Left ventricle myocardium inferior (tissue), 1 donor: ENCODE measurements at regions not wholly inside any gene's neighbourhood (a gene's known extent, or its start where the extent isn't known, plus 50 kb on each side); places are given as distances from the start of the nearest gene placed in this dataset.

Source experiments
- DNase-seq: peaks from one replicate; pipeline ENCODE4 v3.0.0-alpha.2; 2020
- H3K27ac ChIP-seq: fragments of 200-600 bp; replicated peaks from 2 replicates; pipeline ENCODE4 v1.8.0; 2021
- H3K27me3 ChIP-seq: fragments of 200-600 bp; 2 replicates; pipeline ENCODE4 v1.8.0; 2021; ENCODE audit warnings: low read depth
- H3K36me3 ChIP-seq: fragments of 200-600 bp; 2 replicates; pipeline ENCODE4 v1.8.0; 2021
- H3K4me1 ChIP-seq: fragments of 200-600 bp; 2 replicates; pipeline ENCODE4 v1.8.0; 2021
- H3K4me3 ChIP-seq: fragments of 200-600 bp; 2 replicates; pipeline ENCODE4 v1.8.0; 2021; ENCODE audit warnings: mild to moderate bottlenecking, moderate library complexity
- H3K9me3 ChIP-seq: fragments of 200-600 bp; replicated peaks from 2 replicates; pipeline ENCODE4 v1.8.0; 2021
- intact Hi-C: fragments of 100-400 bp; cut with micrococcal nuclease; formaldehyde crosslinking; loops from one replicate; pipeline ENCODE4 v1.11.0; 2022
- TF ChIP-seq, protein P1 (sequence below): fragments of 200-600 bp; IDR thresholded peaks from 2 replicates; pipeline ENCODE4 v1.8.0; 2021; ENCODE audit warnings: antibody characterized with exemption, mild to moderate bottlenecking, borderline replicate concordance
- donor health status: DM: no; HTN: yes; CAD: no; lungs with severe emphysema.

DNA sequence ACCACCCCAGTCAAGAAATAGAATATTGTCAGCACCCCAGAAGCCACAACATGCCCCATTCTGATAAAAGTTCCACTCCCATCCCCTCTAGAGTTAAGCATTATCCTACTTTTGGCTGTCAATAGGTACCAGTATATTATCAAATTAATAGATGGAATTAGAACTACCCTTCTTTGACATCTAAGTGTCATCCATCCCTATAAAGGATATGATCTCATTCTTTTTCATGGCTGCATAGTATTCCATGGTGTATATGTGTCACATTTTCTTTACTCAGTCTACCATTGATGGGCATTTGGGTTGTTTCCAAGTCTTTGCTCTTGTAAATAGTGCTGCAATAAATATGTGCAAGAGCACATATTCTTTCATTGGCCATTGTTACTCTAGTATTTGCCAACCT lies 246.2 kb downstream of the SEC23A start:
- Histone ChIP-seq H3K4me3 (no peak overlapping the region), H3K27me3 (no peaks in the 10 kb centered on the region), H3K4me1 (no peaks in the 10 kb centered on the region), H3K9me3 (peaks cover 9% of the 10 kb centered on the region), H3K36me3 (no peaks in the 10 kb centered on the region), H3K27ac (no peak overlapping the region)
- intact Hi-C loops = no loop called here
- no peak for DNase-seq
- TF ChIP-seq, protein P1, sequence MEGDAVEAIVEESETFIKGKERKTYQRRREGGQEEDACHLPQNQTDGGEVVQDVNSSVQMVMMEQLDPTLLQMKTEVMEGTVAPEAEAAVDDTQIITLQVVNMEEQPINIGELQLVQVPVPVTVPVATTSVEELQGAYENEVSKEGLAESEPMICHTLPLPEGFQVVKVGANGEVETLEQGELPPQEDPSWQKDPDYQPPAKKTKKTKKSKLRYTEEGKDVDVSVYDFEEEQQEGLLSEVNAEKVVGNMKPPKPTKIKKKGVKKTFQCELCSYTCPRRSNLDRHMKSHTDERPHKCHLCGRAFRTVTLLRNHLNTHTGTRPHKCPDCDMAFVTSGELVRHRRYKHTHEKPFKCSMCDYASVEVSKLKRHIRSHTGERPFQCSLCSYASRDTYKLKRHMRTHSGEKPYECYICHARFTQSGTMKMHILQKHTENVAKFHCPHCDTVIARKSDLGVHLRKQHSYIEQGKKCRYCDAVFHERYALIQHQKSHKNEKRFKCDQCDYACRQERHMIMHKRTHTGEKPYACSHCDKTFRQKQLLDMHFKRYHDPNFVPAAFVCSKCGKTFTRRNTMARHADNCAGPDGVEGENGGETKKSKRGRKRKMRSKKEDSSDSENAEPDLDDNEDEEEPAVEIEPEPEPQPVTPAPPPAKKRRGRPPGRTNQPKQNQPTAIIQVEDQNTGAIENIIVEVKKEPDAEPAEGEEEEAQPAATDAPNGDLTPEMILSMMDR = no peak

DNA sequence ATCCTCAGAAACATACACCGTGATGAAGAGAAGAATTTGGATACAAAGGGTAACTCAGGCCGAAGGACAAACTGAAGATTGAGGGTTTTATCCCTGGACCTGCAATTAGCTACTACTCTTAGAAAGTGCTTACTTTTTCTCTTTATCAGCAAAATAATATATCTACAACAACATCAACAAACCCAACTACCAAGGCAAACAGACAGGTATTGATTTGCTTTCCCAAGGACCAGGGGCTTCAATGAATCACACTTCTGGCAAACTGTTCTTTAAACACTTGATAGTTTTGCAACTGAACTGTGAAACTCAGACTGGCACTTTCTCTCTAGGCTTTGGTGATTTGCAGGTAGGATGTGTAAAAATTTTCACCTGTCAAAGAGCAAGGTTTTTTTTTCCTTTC lies 247.5 kb downstream of the SEC23A start:
- intact Hi-C loops = no loop called here
- Histone ChIP-seq H3K36me3 (no peaks in the 10 kb centered on the region), H3K27me3 (no peaks in the 10 kb centered on the region), H3K9me3 (no peaks in the 10 kb centered on the region), H3K27ac (no peak overlapping the region), H3K4me1 (no peaks in the 10 kb centered on the region), H3K4me3 (no peak overlapping the region)
- TF ChIP-seq, protein P1 = no peak
- no peak for DNase-seq

DNA sequence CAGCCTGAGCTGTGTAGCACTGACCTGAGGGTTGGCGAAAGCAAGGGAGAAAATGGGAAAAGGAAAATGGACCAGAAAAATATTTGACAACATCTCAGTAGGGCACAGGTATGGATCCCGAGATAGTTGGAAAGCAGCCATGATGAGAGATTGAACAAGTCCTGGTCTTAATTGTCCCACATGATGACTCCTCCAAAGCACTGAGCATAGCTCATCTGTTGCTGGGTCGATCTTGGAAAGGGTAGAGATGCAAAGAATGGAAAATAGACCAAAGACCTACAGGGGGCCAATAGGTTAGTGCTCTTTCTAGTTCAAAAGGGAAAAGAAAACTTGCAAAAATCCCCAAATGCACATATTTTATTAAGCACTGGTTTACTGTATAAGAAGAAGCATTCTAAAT lies 251.9 kb downstream of the SEC23A start:
- DNase-seq = no peak
- H3K4me1 ChIP-seq = no peaks in the 10 kb centered on the region
- intact Hi-C loops = no loop called here
- no peak overlapping the region for H3K4me3 ChIP-seq
- H3K27ac ChIP-seq = no peak overlapping the region
- no peaks in the 10 kb centered on the region for H3K36me3 ChIP-seq
- no peaks in the 10 kb centered on the region for H3K9me3 ChIP-seq
- TF ChIP-seq, protein P1 = no peak
- H3K27me3 ChIP-seq = no peaks in the 10 kb centered on the region

DNA sequence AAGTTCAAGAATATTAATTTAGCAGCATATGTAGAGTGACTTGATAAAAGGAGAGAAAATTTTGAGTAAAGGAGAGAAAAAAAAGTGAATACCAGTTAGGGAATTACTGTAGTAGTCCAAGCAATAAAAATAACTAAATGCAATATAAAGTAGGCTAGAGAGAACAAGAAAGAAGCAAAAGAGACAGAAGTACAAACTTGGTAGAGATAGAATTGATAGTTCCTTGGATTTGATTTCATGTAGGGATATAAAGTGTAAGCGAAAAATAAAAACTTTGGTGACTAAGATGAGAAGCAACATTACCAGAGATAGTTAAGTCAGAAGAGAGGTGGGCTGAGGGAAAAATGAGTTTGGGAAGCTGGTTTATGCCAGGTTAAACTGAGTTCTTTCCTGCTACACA lies 252.4 kb downstream of the SEC23A start:
- TF ChIP-seq, protein P1 = no peak
- no peak overlapping the region for H3K4me3 ChIP-seq
- no peaks in the 10 kb centered on the region for H3K27me3 ChIP-seq
- H3K9me3 ChIP-seq = no peaks in the 10 kb centered on the region
- no peaks in the 10 kb centered on the region for H3K36me3 ChIP-seq
- intact Hi-C loops = no loop called here
- no peak for DNase-seq
- no peak overlapping the region for H3K27ac ChIP-seq
- no peaks in the 10 kb centered on the region for H3K4me1 ChIP-seq

DNA sequence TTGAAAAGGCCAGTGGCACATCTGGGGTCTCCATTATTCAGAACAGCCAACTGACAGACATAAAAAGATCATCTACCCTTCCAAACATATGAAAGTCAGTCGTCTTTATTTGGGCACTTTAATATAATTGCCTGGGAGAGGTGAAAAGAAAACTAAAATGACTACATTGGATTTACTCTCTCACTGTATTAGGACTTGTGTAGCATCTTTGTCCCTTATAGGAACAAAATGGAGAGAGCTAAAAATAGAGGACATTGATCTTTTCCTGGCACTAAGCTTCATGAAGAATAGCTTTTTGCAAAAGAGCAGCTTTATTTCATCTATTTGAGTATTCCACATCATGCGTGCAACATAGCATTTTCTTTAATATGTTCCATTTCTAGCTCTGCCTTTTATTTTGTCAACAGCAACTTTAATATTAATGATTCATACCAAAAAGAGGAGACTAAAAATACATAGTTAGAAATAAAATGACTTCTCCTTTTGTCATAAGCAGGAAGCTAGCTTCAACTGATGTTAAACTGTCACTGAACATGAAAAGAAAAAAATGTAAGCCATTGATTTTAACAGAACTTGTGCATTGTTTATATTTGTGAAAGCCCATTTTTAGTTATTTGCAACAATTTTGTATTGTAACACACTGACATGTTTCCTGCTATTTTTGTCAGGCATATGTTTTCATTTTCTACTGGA lies 254.6 kb downstream of the SEC23A start:
- no peaks in the 10 kb centered on the region for H3K4me1 ChIP-seq
- no peaks in the 10 kb centered on the region for H3K9me3 ChIP-seq
- no peak for DNase-seq
- TF ChIP-seq, protein P1 = no peak
- intact Hi-C loops = no loop called here
- H3K27ac ChIP-seq = no peak overlapping the region
- no peak overlapping the region for H3K4me3 ChIP-seq
- H3K27me3 ChIP-seq = no peaks in the 10 kb centered on the region
- no peaks in the 10 kb centered on the region for H3K36me3 ChIP-seq
